Keratinocyte (primary cell): ENCODE measurements at regions not wholly inside any gene's neighbourhood (a gene's known extent, or its start where the extent isn't known, plus 50 kb on each side); places are given as distances from the start of the nearest gene placed in this dataset.

Experiments used
- EZH2 ChIP-seq: IDR thresholded peaks from one replicate; pipeline ENCODE4 v1.6.1; 2012; ENCODE audit warnings: inconsistent platforms, mild to moderate bottlenecking, low read length, moderate library complexity
- TF ChIP-seq, protein P1 (sequence below), 3 experiments: IDR thresholded peaks in 1 of 3; conservative IDR thresholded peaks in 1 of 3; optimal IDR thresholded peaks in 1 of 3; 2 replicates in 2 of 3; 3 replicates in 1 of 3; pipeline versions ENCODE3 to v1.5.1; 2011; ENCODE audit warnings: low read length in 3 of 3, mild to moderate bottlenecking in 3 of 3, moderate library complexity in 2 of 3, control low read depth in 1 of 3, inconsistent platforms in 1 of 3; ENCODE audit not compliant: insufficient read depth in 2 of 3; ENCODE audit errors: extremely low read depth in 1 of 3

DNA sequence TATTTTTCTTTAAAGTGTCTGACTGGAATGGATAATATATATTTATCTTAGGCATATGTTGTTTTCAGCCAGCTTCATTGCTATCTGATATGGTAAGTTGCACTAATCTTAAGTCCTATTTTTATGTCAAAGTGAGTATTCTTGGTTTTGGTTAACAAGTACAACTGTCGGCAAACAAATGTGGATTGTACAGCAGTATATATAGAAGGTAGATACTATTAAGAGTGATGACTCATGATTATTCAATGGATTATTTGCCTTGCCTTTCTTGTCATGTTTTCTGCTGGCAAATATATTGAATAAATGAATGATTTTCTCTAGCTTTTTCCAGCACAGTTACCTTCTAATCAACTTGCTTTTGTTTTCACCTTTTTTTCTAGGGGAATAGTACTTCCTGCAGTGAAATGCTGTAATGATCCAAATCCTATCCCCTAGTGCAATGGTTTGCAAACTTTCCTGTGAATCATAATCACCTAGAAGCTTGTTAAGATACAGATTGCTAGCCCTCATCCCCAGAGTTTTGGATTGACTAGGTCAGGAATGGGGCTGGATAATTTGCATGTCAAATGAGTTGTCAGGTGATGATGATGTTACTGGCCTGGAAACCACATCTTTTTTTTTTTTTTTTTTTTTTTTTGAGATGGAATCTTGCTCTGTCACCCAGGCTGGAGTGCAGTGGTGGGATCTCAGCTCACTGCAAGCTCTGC lies 60.8 kb upstream of the ARRDC3 start:
- TF ChIP-seq, protein P1, sequence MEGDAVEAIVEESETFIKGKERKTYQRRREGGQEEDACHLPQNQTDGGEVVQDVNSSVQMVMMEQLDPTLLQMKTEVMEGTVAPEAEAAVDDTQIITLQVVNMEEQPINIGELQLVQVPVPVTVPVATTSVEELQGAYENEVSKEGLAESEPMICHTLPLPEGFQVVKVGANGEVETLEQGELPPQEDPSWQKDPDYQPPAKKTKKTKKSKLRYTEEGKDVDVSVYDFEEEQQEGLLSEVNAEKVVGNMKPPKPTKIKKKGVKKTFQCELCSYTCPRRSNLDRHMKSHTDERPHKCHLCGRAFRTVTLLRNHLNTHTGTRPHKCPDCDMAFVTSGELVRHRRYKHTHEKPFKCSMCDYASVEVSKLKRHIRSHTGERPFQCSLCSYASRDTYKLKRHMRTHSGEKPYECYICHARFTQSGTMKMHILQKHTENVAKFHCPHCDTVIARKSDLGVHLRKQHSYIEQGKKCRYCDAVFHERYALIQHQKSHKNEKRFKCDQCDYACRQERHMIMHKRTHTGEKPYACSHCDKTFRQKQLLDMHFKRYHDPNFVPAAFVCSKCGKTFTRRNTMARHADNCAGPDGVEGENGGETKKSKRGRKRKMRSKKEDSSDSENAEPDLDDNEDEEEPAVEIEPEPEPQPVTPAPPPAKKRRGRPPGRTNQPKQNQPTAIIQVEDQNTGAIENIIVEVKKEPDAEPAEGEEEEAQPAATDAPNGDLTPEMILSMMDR (optimal IDR thresholded peaks at IDR 0.05 in 1 of 3, IDR thresholded peaks at IDR 0.05 in 1 of 3, conservative IDR thresholded peaks at IDR 0.05 in 1 of 3; ENCODE audit: extremely low read depth in 1 of 3, insufficient read depth in 2 of 3, low read length in 3 of 3), result no peak
- no peak for TF ChIP-seq EZH2
